GM19372 (cell line): ENCODE measurements at regions not wholly inside any gene's neighbourhood (a gene's known extent, or its start where the extent isn't known, plus 50 kb on each side); places are given as distances from the start of the nearest gene placed in this dataset.

Experiments
- ATAC-seq: cut with Tn5 transposase; IDR thresholded peaks from one replicate; pipeline ENCODE4 v1.9.1; 2021; ENCODE audit warnings: mild to moderate bottlenecking, low read depth, moderate library complexity; ENCODE audit not compliant: unreplicated experiment

DNA sequence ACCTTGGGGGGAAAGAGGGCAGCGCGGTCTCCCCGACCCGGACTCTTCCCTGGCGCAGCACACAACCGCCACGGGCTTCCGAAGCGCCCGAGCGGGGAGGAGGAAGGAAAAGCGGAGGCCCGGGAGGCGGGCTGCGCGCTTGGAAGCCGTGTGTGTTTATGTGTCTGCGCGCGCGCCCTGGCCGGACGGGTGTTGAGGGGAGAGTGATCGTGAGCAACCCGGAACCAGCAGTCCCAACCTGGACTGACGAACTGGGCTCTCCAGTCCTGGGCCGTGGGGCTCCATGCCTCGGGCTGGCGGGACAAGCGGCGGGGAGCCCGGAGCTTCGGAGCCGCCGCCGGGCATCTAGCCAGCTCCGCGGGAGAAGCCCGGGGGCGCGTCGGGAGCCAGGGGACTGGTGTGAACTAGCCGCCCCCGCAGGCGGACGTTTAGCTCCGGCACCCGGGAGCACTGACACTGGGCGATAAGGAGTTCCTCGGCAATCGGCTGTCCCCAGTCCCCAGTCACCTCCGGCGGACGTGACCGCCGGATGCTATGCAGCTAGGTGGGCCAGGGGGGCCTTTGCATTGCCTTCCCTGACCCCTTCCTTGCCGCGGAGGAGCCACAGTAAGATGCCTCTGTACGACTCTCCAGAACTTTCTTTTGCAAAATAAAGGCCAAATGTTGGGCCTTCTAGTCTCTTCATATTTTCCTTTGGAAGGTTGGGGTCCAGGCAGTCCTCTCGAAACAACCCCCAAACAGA lies 74.8 kb upstream of the BCOR start:
- no peak for ATAC-seq

DNA sequence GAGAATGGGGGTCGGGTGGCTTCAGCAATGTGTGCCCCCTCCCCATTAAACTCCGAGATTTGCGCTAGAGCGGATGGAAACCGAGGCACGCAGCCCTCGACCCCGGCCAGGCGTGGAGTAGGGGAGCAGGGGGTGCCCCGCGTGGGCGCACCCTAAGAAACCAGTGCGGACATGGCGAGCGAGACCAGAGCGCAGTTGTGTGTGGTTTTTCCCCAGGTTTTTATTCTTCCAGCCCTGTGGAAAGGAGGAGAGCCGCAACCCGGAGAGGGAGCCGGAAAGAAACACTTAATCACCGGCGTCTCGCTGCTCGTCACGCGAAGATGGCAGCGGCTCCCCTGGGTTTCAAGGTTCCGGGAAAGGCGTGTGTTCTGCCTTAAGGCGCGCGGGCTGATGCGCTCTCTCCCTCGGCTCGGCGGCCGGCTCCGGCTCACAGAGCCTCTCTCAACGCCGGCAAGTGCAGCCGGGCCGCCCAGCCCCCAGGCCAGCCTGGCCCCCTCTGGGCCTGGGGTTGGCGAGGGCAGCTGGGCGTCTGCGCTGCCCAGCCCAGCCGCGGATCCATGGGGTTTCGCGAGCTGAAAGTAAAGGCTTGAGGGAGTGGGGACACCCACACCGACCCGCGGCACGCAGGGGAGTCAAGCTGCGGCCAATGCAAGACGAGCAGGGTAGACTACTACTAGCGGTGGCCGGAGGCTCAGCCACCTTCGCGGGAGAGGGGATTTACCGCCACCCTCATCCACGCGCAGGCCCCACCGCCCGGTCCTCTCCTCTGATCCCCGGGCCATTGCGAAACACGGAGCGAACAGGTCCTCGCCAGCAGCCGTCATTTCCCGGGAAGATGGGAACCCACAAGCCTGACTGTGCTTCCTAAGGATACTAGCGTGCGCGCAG lies 74.0 kb upstream of the BCOR start:
- no peak for ATAC-seq

DNA sequence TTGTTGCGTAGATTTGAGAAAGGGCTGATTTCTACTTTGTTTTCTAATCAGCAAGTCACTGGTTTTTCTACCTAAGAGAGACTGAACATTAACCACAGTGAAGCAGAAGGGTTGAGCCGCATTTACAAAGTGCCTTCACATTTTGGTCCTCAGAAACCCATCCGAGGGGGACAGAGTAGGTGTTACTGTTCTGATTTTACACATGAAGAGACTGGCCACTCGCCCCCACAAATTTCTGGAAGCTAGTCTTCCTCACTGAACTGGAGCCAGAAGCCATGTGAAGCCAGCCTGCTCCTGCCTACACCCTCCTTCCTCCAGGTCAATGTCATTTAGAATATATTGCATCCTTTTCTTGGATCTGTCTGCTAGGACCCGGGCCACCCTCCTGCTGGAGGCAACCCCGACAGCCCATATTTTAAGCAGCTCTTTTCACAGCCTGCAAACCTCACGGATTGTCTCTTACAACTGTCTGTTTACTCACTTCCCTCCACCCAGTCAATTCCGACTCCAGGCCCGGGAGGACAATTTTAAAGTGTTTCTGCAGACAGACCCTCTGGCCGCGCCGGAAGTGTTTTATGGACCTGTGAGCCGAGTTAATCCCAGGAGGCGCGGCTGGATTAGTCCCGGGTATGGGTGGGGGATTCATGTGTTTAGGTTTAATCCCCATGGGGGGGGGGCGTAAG lies 73.2 kb upstream of the BCOR start:
- ATAC-seq, result no peak

DNA sequence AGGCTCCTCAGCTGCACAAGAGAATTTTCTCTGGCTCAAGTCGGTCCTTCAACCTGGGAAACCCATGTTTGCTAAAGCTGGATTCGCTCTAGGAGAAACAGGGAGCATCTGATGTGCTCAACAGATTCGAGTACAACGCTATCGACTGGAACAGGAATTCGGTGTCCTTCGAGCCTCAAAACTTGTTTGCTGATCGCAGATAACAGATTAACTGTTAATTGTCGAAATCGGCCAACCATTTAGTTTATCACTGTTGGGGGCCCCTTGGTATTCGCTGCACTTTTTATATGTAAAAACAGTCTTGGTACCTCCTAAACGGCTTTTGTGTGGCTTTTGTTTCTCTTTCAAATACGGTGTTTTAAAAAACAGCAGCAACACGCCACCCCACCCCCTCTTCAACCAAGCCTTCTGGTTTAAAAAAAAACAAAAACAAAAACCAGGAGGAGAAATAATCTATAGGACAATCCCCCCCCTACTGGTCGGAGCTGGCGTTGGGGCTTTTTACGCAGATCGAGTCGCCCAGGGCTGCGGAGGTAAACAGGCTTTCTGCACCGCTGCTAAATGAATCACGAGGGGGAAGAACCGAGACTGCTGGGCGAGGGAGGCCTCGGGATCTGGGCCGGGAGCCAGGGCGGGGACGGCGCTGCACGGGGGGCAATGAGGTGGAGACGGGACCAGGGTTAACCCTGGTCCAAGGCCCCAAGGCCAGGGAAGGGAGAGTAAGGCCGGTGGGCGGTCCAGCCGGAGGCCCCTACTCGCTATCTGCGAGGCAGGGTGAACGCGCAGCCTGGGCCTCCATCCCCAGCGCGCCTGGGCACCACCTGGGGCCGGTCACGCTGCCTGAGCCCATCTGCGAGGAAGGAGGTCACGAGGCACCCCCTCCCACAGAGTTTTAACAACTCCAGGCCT lies 71.7 kb upstream of the BCOR start:
- no peak for ATAC-seq

DNA sequence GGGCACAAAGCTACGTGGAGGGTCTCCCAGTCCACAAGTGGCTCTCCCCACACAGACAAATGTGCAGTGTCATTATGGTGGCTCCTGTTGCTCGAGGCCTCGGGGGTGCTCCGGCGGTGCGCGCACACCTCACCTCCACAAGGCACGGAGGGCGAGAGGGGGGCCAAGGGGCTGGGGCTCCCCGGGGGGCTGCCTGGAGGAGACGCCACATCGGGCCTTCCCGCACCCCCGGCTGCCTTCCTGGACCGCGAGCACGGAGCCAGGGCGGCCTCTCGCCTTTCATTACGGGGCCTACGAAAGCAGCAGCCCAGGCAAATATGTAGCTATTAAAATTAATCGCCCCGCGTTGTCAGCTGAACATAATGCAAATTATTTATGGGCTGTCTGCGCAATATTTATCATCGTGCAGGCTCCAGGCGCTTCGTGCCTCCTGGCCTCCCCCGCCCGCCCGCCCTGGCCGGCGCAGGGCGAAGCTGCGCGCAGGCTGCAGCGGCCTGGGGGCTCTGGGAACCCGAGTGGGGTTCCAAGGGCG lies 70.8 kb upstream of the BCOR start:
- ATAC-seq, result no peak

DNA sequence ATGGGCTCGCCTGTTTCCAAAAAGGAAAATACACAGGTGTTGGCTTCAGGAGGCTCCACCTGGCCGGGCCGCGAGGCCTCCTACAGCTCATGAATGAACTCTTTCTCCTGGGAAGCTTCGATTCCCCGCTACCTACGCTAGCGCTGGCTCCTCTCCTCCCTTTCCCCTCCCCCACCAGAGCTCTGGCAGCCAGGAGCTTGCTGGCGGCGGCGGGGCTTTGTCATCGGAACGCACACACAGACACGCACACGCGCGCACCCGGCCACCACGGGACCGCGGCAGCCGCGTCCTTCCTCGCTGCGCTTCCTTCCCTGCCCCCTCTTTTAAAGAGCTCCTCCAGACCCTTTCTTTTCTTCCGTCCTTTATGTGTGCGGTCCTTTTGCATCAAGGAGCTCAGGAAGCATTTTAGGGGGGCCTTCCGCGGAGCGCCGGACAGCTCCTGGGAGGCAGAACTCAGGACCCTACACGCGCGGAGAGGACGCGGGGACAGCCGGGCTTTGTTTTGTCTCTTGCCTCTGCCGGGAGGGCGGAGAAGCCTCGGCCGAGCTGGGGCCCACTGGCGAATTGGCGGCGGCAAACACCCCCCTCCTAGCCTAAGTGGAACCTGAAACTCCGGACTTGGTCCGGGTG lies 70.2 kb upstream of the BCOR start:
- ATAC-seq, result no peak

DNA sequence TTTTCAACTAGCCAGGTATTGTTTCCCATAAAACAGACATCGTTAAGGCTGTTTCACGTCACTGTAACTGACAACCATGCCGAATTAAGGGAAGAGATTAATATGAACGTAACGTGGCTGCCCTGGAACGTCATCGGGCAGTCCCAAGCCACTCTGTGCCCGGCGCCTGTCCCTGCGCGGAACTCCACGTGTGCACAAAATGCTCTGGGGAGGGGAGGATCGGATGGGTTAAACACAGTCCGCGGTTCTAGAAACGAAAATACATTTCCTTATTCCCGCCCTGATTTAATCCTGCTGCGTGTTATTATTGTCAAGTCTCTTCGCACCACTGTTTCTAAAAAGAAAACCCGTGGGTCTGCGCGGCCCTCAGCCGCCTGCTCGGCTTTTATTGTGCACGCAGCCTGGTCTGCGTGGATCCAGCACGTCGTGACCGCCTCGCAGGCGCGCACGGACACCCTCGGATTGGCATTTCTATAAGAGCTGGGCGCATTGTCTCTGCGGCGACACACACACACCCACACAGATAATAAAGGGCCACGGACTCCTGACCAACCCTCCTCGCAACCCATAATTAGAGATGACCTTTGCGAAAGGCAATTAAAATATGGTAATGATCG lies 69.6 kb upstream of the BCOR start:
- ATAC-seq, result no peak

DNA sequence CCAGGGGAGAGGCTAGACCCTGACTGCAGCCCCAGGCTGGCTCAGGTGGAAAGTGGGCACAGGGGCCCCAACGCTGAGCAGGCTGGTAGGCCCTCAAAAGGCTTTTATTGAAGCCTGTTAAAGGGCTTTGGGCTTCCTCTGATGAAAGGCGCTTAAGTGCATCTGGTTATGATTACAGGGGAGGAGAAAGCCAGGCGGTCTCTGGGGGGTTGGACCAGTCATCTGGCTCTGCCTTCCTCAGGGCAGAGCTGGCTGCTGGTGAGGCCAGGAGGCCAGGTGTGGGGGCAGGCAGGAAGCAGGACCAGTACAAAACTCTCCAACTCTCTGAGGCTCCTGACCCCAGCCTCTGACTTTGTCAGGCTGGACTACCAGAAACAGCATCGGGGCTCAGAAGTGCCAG lies 68.8 kb upstream of the BCOR start:
- ATAC-seq, result no peak

DNA sequence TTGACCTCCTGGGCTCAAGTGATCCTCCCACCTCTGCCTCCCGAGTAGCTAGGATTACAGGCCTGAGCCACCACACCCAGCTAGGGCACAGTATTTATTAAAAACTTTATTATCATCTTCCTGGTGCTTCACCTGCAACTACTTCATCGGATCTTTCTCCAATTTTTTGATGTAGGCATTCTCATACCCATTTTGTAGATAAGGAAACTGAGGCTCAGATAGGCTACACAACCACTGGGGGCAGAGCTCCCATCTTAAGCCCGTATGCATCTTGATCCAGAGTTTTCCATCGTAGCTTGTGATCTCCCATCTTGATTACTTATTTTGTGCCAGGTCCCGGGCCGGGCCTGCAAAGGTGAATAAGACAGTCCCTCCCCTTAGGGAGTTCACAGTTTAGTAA lies 68.1 kb upstream of the BCOR start:
- no peak for ATAC-seq

DNA sequence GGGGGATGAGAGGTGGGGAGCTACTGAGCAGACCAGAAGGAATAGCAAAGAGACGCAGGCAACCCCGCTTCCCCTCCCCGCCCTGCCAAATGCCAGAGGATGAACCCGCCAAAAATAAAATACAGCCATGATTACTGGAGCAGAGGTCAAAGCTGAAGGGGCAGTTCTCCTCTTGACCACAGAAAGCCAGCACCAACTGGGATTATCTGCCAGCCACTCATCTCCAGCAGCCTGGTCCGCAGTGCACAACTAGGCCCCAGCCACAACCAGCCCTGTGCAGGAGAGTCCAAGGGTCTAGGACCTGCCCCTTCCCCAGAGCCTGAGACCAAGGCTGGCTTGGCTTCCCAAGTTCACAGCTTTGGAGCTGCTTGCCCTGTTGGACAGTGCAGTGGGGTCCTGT lies 67.4 kb upstream of the BCOR start:
- no peak for ATAC-seq

DNA sequence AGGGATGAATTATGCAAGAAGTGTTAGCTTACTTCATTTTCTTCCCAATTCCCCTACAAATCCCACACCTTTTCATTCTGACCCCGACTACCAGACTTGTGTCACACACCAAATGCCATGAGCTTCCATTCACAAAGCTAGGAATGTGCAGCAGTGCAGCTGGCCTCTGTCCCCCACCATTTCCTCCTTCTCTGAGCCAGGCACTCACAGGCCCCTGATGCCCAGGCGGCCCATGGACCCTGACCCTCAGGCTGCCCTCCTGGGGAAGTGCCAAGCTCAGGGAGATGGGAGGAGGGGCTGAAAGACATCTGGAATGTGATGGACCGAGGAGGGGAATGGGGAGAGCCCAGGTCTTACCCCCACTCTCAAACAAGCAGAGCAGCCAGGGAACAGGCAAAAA lies 67.0 kb upstream of the BCOR start:
- ATAC-seq, result no peak

DNA sequence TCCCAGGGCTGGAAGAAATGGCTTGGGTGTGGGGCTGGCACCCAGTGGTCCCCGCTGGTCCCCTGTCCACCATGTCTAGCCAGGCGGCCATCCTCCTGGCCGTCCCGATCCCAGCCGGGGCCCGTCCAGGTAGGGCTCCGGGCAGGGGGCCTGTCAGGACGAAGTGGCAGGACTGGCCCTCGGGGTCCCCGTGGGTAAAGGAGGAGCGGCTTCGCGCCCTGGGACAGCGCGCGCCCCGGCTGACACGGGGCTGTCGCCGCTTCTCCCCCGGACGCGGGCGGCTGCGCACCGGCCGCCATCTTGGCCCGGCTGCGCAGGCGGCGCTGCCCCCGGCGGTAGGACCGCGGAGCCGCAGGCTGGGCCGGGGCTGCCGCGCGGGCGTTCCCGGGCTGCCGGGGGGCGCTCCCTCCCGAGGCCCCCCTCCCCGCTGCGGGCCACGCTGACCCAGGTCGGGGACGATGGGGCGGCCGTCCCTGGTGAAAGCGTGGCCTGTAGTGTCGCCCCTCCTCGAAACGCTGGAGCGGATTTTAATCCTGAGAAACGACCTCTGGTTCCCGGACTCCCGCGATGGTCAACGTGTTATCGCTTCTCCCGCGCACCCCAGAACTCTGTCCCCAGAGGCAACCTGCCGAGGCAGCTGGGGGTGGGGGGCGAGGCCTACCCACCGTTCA lies 60.4 kb upstream of the BCOR start:
- no peak for ATAC-seq

DNA sequence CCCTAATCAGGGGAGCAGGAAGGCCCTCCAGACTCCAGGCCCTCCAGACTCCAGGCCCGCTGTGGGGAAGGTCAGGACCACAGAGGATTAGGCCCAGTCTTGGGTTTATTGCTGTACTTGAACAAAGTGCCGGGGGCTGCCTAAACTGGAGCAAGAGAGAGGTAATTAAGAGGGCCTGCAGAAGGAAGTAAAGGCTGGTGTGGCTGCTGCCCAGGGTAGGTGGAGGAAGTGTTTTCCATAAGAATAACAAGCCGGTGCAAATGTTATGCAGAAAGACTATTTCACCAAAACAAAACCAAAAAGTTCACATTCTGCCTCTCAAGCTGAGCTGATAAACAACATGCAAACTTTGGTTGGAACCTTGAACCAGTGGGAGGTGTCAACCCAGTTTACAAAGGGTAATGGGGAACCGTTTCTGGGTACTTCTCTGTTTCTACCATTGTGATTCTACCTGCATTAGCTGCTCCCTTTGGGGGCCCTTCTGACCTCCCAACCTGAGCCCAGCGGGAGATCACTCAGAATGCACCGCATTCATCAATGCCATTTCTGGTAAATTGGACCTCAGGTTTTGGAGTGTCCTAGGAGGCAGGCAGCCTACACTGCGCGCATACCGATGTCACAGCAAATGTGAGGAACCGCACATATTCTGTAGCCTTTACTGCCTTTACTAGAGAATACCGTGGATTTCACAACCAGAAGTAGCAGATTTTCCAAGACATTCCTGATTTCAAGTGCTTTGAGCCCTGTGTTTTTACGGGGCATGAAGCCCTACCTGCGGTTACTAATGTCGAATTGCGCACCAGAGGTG lies 59.7 kb upstream of the BCOR start:
- no peak for ATAC-seq

DNA sequence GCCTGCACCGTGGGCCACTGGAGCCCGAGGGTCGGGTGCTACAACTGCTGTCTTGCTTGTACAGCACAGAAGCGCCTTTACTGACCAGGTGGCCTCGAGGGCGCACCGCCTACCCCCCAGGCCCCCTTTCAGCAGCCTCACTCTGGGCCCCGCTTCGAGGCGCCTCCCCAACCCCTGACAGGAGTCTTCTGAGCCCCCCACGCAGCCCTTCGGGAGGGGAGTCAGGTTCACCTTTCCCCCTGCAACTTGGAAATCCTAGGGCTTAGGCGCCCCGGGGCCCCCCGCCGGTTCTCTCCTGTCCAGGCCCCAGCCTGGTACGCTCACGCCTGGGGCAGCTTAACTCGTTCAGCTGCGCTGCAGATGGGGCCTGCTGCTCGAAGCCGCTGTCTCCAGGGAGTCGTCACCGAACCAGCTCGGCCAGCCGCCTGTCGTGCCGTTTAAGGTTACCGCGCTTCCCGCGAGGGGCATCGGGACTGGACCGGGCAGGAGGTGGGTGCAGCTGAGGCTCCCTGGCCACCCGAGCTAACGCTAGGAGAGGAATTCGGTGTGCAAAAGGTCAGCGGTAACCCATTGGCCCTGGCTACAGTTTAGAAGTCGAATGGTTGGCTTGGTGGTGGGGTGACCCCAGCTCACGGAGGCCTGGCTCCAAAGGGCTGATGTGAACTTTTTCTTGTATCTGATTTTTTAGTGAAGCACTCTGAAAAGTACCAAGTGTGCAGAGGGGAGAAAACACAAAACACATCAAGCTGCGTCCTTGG lies 58.9 kb upstream of the BCOR start:
- no peak for ATAC-seq

DNA sequence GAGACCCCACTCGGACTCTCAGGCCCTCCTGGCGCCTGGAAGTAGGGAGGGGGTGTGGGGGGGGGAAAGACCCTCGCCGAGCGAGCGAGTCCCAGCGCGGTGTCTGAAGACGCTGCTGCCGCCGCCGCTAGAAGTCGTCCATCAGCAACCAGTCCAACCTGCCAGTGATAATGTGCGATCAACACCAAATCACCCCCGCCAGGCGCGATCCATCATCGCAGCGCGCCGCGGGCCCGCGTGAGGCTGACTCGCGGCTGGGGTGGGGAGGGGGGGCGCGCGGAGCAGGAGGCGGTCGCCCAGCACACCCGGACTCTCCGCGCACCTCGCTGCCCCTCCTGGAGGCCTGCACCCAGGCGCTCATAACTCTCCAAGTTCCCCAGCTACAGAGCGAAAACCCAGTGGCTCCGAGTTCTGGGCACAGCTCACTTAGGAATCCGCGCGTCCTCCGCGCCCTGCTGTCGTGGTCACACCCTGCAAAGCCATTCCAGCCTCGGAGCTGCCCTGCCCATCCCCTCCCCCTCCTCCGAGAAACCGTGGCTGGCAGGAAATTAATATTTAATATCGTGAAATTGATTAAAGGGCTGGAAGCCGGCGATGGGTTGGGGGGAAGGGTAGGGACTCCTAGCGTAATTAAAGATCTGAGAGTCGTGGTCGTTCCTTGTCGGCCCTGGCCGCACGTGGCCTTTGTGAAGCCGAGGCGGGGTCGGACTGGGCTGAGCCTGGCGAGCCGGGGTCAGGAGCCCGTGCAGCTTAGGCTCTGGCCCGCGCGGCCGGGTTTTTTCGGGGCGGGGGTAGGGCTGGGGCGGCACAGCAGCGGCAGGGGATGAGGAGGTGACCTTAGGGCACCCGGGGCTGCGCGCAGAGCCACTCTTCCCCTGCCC lies 58.1 kb upstream of the BCOR start:
- no peak for ATAC-seq
